ENCODE measurements at regions not wholly inside any gene's neighbourhood (a gene's known extent, or its start where the extent isn't known, plus 50 kb on each side); places are given as distances from the start of the nearest gene placed in this dataset.

GRCh38 chr3:65093641-65094040, 405.8 kb upstream of the ADAMTS9 start:
- Histone ChIP-seq H3K4me1 (ENCODE audit: control insufficient read depth in 1 of 2, insufficient read depth in 1 of 2, low read depth in 1 of 2, low read length in 1 of 2) (no peaks in the 10 kb centered on the region), H3K4me3 (ENCODE audit: low read depth in 1 of 2, low read length in 1 of 2) (no peak overlapping the region), H3K9me3 (no peaks in the 10 kb centered on the region), H3K27me3 (no peaks in the 10 kb centered on the region), H3K36me3 (no peaks in the 10 kb centered on the region), H3K27ac (no peak overlapping the region)
- TF ChIP-seq CTCF (IDR thresholded peaks at IDR 0.05) = no peak

DNA sequence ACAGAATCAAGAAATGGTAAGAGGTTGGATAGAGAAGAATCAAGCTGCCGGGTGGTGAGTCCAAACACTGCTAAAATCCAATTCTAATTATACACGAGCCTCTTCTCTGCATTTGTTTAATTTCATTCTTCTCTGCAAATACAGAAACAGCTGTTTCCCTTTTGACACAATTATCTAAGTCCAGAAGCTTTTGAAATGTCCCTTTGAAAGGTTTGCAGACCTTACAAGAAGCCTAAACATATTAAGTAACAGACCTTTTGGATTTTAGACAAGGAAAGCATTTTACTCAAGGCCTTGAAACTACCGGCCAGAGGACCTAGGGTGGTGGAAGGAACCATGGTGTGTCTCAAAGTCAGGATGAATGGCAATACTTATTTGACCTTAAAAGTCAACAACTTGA, 403.8 kb upstream of the ADAMTS9 start:
- Histone ChIP-seq H3K36me3 (no peaks in the 10 kb centered on the region), H3K4me1 (ENCODE audit: control insufficient read depth in 1 of 2, insufficient read depth in 1 of 2, low read depth in 1 of 2, low read length in 1 of 2) (no peaks in the 10 kb centered on the region), H3K4me3 (ENCODE audit: low read depth in 1 of 2, low read length in 1 of 2) (no peak overlapping the region), H3K9me3 (no peaks in the 10 kb centered on the region), H3K27me3 (no peaks in the 10 kb centered on the region), H3K27ac (no peak overlapping the region)
- TF ChIP-seq CTCF (IDR thresholded peaks at IDR 0.05) = no peak

DNA sequence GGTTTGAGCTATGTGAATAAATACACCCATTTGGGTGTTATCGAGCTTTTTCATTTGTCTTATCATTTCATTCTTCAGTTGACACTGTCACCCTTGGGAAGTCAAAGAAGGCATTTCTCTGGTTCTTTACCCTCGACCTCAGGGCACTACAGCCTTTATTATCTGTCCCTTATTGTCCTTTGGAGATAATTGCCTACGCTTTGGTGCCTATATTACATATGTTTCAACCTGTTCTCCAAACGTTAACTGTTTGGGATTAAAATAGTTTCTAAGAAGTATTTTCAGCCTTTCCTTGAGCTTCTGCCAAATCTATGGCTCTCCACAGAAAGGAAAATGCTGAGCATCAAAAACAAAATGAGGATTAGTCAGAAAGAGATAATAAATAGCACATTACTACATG, 395.4 kb upstream of the ADAMTS9 start:
- no peaks in the 10 kb centered on the region for H3K36me3 ChIP-seq
- no peaks in the 10 kb centered on the region for H3K27me3 ChIP-seq
- no peak overlapping the region for H3K27ac ChIP-seq
- TF ChIP-seq CTCF (IDR thresholded peaks at IDR 0.05) = no peak
- no peaks in the 10 kb centered on the region for H3K9me3 ChIP-seq
- H3K4me1 ChIP-seq (ENCODE audit: control insufficient read depth in 1 of 2, insufficient read depth in 1 of 2, low read depth in 1 of 2, low read length in 1 of 2) = no peaks in the 10 kb centered on the region
- H3K4me3 ChIP-seq (ENCODE audit: low read depth in 1 of 2, low read length in 1 of 2) = no peak overlapping the region

GRCh38 chr3:65081536-65081935, 393.7 kb upstream of the ADAMTS9 start:
- Histone ChIP-seq H3K4me3 (ENCODE audit: low read depth in 1 of 2, low read length in 1 of 2) (no peak overlapping the region), H3K4me1 (ENCODE audit: control insufficient read depth in 1 of 2, insufficient read depth in 1 of 2, low read depth in 1 of 2, low read length in 1 of 2) (no peaks in the 10 kb centered on the region), H3K27me3 (no peaks in the 10 kb centered on the region), H3K36me3 (no peaks in the 10 kb centered on the region), H3K9me3 (no peaks in the 10 kb centered on the region), H3K27ac (no peak overlapping the region)
- no peak for TF ChIP-seq CTCF (IDR thresholded peaks at IDR 0.05)

GRCh38 chr3:65080432-65080831, 392.6 kb upstream of the ADAMTS9 start:
- no peak overlapping the region for H3K4me3 ChIP-seq (ENCODE audit: low read depth in 1 of 2, low read length in 1 of 2)
- no peaks in the 10 kb centered on the region for H3K4me1 ChIP-seq (ENCODE audit: control insufficient read depth in 1 of 2, insufficient read depth in 1 of 2, low read depth in 1 of 2, low read length in 1 of 2)
- no peaks in the 10 kb centered on the region for H3K9me3 ChIP-seq
- no peak overlapping the region for H3K27ac ChIP-seq
- no peaks in the 10 kb centered on the region for H3K36me3 ChIP-seq
- H3K27me3 ChIP-seq = no peaks in the 10 kb centered on the region
- no peak for TF ChIP-seq CTCF (IDR thresholded peaks at IDR 0.05)

- no peaks in the 10 kb centered on the region for H3K36me3 ChIP-seq
- H3K27ac ChIP-seq = no peak overlapping the region
- TF ChIP-seq CTCF (IDR thresholded peaks at IDR 0.05) = no peak
- H3K4me1 ChIP-seq (ENCODE audit: control insufficient read depth in 1 of 2, insufficient read depth in 1 of 2, low read depth in 1 of 2, low read length in 1 of 2) = no peaks in the 10 kb centered on the region
- H3K27me3 ChIP-seq = no peaks in the 10 kb centered on the region
- H3K4me3 ChIP-seq (ENCODE audit: low read depth in 1 of 2, low read length in 1 of 2) = no peak overlapping the region
- H3K9me3 ChIP-seq = no peaks in the 10 kb centered on the region
Measured at GRCh38 chr3:65079560-65079959, 391.8 kb upstream of the ADAMTS9 start.

Measured in neutrophil (primary cell).